ENCODE measurements at regions not wholly inside any gene's neighbourhood (a gene's known extent, or its start where the extent isn't known, plus 50 kb on each side); places are given as distances from the start of the nearest gene placed in this dataset.

DNA sequence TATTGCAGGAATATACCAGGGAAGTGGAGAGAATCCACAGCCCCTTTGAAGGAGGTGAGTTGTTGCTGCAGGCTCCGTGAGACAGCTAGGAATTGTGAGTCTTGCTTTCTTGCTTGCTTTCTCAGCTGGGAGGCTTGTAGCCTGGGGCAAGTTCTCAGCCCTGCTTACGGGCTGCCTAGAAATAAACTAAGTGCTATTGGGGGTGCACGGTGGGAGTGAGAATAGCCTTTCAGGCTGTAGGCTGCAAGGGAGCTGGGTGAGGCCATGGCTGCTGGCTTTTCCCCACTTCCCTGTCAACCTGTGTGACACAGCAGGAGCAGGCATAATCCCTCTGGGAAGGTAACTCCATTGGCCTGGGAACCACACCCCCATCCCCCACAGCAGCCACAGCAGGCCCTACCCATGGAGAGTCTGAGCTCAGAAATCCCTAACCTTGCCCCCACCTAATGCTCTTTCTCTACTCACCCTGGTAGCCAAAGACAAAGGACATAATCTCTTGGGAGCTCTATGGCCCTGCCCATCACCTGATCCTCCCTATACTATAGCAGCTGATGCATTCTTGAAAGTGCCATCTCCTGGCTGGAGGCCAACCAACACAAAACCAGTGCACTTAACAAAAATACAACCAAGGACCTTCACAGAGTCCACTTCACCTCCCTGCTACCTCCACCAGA is 113.0 kb downstream of the MMRN1 start:
- 87 to 94% methylated on average over 3 of the region's 3 CpGs for WGBS, 2 donors
- ATAC-seq (ENCODE audit: insufficient read depth, low FRiP score), result no peak

DNA sequence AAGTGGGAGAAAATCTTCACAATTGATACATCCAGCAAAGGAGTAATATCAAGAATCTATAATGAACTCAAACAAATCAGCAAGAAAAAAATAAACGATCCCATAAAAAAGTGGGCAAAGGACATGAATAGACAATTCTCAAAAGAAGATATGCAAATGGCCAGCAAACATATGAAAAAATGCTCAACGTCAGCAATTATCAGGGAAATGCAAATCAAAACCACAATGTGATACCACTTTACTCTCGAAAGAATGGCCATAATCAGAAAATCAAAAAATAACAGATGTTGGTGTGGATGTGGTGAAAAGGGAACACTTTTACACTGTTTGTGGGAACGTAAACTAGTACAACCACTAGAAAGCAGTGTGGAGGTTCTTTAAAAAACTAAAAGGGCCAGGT is 114.3 kb upstream of the CCSER1 start:
- Histone ChIP-seq H3K36me3 (ENCODE audit: control insufficient read depth in 4 of 4, insufficient read depth in 4 of 4, low read length in 4 of 4) (no peaks in the 10 kb centered on the region), H3K27me3 (ENCODE audit: control insufficient read depth in 3 of 3, insufficient read depth in 3 of 3, low read length in 2 of 3) (no peaks in the 10 kb centered on the region), H3K4me1 (ENCODE audit: control insufficient read depth in 5 of 5, insufficient read depth in 5 of 5, low read length in 5 of 5) (no peaks in the 10 kb centered on the region), H3K9me3 (ENCODE audit: control insufficient read depth in 4 of 4, insufficient read depth in 3 of 4, low read length in 3 of 4) (no peaks in the 10 kb centered on the region), H3K4me3 (no peak overlapping the region), H3K9ac (ENCODE audit: insufficient read depth in 1 of 2, low read length in 2 of 2) (no peak overlapping the region), H3K27ac (ENCODE audit: low read depth in 1 of 2, low read length in 1 of 2) (no peak overlapping the region)
- no peak for DNase-seq
- WGBS, 2 donors, result 89 to 94% methylated on average over 4 of the region's 4 CpGs
- no peak for TF ChIP-seq CTCF (IDR thresholded peaks at IDR 0.05; ENCODE audit: control extremely low read depth, extremely low read depth)
- no peak for ATAC-seq (ENCODE audit: insufficient read depth, low FRiP score)

More for the DNA sequence above, 113.0 kb downstream of the MMRN1 start:
- TF ChIP-seq CTCF (IDR thresholded peaks at IDR 0.05; ENCODE audit: control extremely low read depth, extremely low read depth), result no peak
- Histone ChIP-seq H3K4me3 (no peak overlapping the region), H3K27ac (ENCODE audit: low read depth in 1 of 2, low read length in 1 of 2) (no peak overlapping the region), H3K27me3 (ENCODE audit: control insufficient read depth in 3 of 3, insufficient read depth in 3 of 3, low read length in 2 of 3) (no peaks in the 10 kb centered on the region), H3K4me1 (ENCODE audit: control insufficient read depth in 5 of 5, insufficient read depth in 5 of 5, low read length in 5 of 5) (peaks cover 0 to under 1% (median 0%) of the 10 kb centered on the region in 5 donors), H3K36me3 (ENCODE audit: control insufficient read depth in 4 of 4, insufficient read depth in 4 of 4, low read length in 4 of 4) (no peaks in the 10 kb centered on the region), H3K9ac (ENCODE audit: insufficient read depth in 1 of 2, low read length in 2 of 2) (no peak overlapping the region), H3K9me3 (ENCODE audit: control insufficient read depth in 4 of 4, insufficient read depth in 3 of 4, low read length in 3 of 4) (no peaks in the 10 kb centered on the region)
- no peak for DNase-seq

DNA sequence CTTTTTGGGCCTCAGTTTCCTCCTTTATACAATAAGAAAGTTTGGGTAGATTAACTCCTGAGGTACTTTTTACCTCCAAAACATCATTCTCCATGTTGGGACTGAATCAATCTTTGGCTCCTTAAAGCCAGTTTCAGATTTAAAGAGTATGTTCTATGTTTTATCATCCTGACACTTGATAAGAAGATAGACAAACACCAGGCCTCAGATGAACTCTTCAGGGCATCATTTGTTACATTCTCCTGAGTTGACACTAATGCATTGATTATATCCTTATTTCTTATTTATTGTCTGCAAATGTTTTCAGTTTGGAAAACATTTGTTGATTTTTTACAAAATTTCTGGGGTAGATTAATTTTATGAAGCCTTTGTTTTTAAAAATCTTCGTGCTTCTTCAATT is 102.7 kb upstream of the CCSER1 start:
- Histone ChIP-seq H3K36me3 (ENCODE audit: control insufficient read depth in 4 of 4, insufficient read depth in 4 of 4, low read length in 4 of 4) (no peaks in the 10 kb centered on the region), H3K4me1 (ENCODE audit: control insufficient read depth in 5 of 5, insufficient read depth in 5 of 5, low read length in 5 of 5) (no peaks in the 10 kb centered on the region), H3K27me3 (ENCODE audit: control insufficient read depth in 3 of 3, insufficient read depth in 3 of 3, low read length in 2 of 3) (no peaks in the 10 kb centered on the region), H3K9ac (ENCODE audit: insufficient read depth in 1 of 2, low read length in 2 of 2) (no peak overlapping the region), H3K27ac (ENCODE audit: low read depth in 1 of 2, low read length in 1 of 2) (no peak overlapping the region), H3K9me3 (ENCODE audit: control insufficient read depth in 4 of 4, insufficient read depth in 3 of 4, low read length in 3 of 4) (no peaks in the 10 kb centered on the region), H3K4me3 (no peak overlapping the region)
- DNase-seq (no peak), ATAC-seq (ENCODE audit: insufficient read depth, low FRiP score) (no peak)
- TF ChIP-seq CTCF (IDR thresholded peaks at IDR 0.05; ENCODE audit: control extremely low read depth, extremely low read depth), result no peak
- 91 to 94% methylated on average over 1 of the region's 1 CpG for WGBS, 2 donors

DNA sequence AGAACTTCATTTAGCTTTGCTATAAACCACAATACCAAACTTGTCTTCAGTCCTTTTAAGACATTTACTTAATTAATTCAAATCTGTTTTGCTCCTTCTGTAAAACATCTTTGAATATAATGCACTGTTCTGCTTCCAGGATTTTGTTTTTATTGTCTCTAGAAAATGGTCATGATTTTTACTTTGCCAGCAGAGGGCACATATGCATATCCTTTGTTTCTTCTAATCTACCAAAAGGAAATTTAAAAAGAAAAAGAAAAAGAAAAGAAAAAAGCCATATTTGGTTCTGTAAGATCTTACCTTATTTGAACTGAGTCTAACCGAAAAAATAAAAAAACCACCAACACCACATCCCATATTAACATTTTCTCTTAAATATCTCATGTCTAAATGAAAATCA is 101.9 kb upstream of the CCSER1 start:
- WGBS, 2 donors, result 32 to 47% methylated on average over 1 of the region's 1 CpG
- peak in 2 of 3 donors; percentile 7 to 15 for DNase-seq
- H3K27me3 ChIP-seq (ENCODE audit: control insufficient read depth in 3 of 3, insufficient read depth in 3 of 3, low read length in 2 of 3), result no peaks in the 10 kb centered on the region
- H3K27ac ChIP-seq (ENCODE audit: low read depth in 1 of 2, low read length in 1 of 2), result no peak overlapping the region
- no peaks in the 10 kb centered on the region for H3K4me1 ChIP-seq (ENCODE audit: control insufficient read depth in 5 of 5, insufficient read depth in 5 of 5, low read length in 5 of 5)
- TF ChIP-seq CTCF (IDR thresholded peaks at IDR 0.05; ENCODE audit: control extremely low read depth, extremely low read depth), result no peak
- no peak overlapping the region for H3K9ac ChIP-seq (ENCODE audit: insufficient read depth in 1 of 2, low read length in 2 of 2)
- no peaks in the 10 kb centered on the region for H3K36me3 ChIP-seq (ENCODE audit: control insufficient read depth in 4 of 4, insufficient read depth in 4 of 4, low read length in 4 of 4)
- H3K9me3 ChIP-seq (ENCODE audit: control insufficient read depth in 4 of 4, insufficient read depth in 3 of 4, low read length in 3 of 4), result no peaks in the 10 kb centered on the region
- no peak for ATAC-seq (ENCODE audit: insufficient read depth, low FRiP score)
- no peak overlapping the region for H3K4me3 ChIP-seq

Measured in lung (tissue), 11 donors.